CD4-positive, alpha-beta T cell treated with Interleukin-17A for 1 hour (primary cell): ENCODE measurements at regions not wholly inside any gene's neighbourhood (a gene's known extent, or its start where the extent isn't known, plus 50 kb on each side); places are given as distances from the start of the nearest gene placed in this dataset.

Experiments used
- DNase-seq: peaks from one replicate; pipeline ENCODE4 v3.0.0-alpha.2; 2020

GRCh38 chr2:56104962-56105361 lies 78.8 kb upstream of the CCDC85A start:
- no peak for DNase-seq

GRCh38 chr2:56107502-56108220 lies 76.1 kb upstream of the CCDC85A start:
- DNase-seq = no peak

GRCh38 chr2:56108806-56109205 lies 75.0 kb upstream of the CCDC85A start:
- no peak for DNase-seq

- no peak for DNase-seq
Measured at GRCh38 chr2:56109994-56110393, 73.8 kb upstream of the CCDC85A start.

- no peak for DNase-seq
Measured at GRCh38 chr2:56113382-56113975, 70.3 kb upstream of the CCDC85A start.

GRCh38 chr2:56117764-56118163 lies 66.0 kb upstream of the CCDC85A start:
- no peak for DNase-seq

- DNase-seq = no peak
Measured at GRCh38 chr2:56118474-56118873, 65.3 kb upstream of the CCDC85A start.

GRCh38 chr2:56121995-56122394 lies 61.8 kb upstream of the CCDC85A start:
- DNase-seq = no peak

GRCh38 chr2:56123538-56123937 lies 60.3 kb upstream of the CCDC85A start:
- no peak for DNase-seq

GRCh38 chr2:56127010-56127409 lies 56.8 kb upstream of the CCDC85A start:
- DNase-seq = no peak

GRCh38 chr2:56127463-56128152 lies 56.2 kb upstream of the CCDC85A start:
- no peak for DNase-seq

GRCh38 chr2:56128235-56128634 lies 55.6 kb upstream of the CCDC85A start:
- DNase-seq = no peak

GRCh38 chr2:56130463-56131070 lies 53.2 kb upstream of the CCDC85A start:
- no peak for DNase-seq

- peak; percentile 5 for DNase-seq
Measured at GRCh38 chr2:56132138-56132537, 51.7 kb upstream of the CCDC85A start.

- no peak for DNase-seq
Measured at GRCh38 chr2:56133441-56133840, 50.3 kb upstream of the CCDC85A start.

- DNase-seq = no peak
Measured at GRCh38 chr2:56133931-56134629, 49.7 kb upstream of the CCDC85A start.
